Lung (tissue), 11 donors: ENCODE measurements at regions not wholly inside any gene's neighbourhood (a gene's known extent, or its start where the extent isn't known, plus 50 kb on each side); places are given as distances from the start of the nearest gene placed in this dataset.

ENCODE experiments used
- ATAC-seq: fragments of 200-7000 bp; cut with Tn5 transposase; one replicate; pipeline ENCODE4 v1.9.1; 2020; ENCODE audit warnings: moderate number of reproducible peaks; ENCODE audit not compliant: insufficient read depth, low FRiP score
- DNase-seq, 3 donors: peaks; one replicate each; pipeline ENCODE4 v3.0.0-alpha.2; 2013 to 2017
- H3K27ac ChIP-seq, 2 donors: one replicate each; pipeline ENCODE4 v1.5.1; 2013; ENCODE audit warnings: mild to moderate bottlenecking in 2 of 2, moderate library complexity in 2 of 2, control low read depth in 1 of 2, inconsistent platforms in 1 of 2, low read depth in 1 of 2, low read length in 1 of 2
- H3K27me3 ChIP-seq, 3 donors: one replicate each; pipeline ENCODE4 v1.5.1; 2013; ENCODE audit warnings: low read length in 2 of 3; ENCODE audit not compliant: control insufficient read depth in 3 of 3, insufficient read depth in 3 of 3
- H3K36me3 ChIP-seq, 4 donors: one replicate each; pipeline ENCODE4 v1.5.1; 2013; ENCODE audit warnings: low read length in 4 of 4, mild to moderate bottlenecking in 1 of 4, moderate library complexity in 1 of 4; ENCODE audit not compliant: control insufficient read depth in 4 of 4, insufficient read depth in 4 of 4
- H3K4me1 ChIP-seq, 5 donors: one replicate each; pipeline ENCODE4 v1.5.1; 2013; ENCODE audit warnings: low read length in 5 of 5, mild to moderate bottlenecking in 2 of 5, moderate library complexity in 1 of 5; ENCODE audit not compliant: control insufficient read depth in 5 of 5, insufficient read depth in 5 of 5
- H3K4me3 ChIP-seq: one replicate; pipeline ENCODE4 v1.5.1; 2013; ENCODE audit warnings: mild to moderate bottlenecking, control low read depth, moderate library complexity
- H3K9ac ChIP-seq, 2 donors: one replicate each; pipeline ENCODE4 v1.5.1; 2013; ENCODE audit warnings: low read length in 2 of 2, control low read depth in 1 of 2; ENCODE audit not compliant: insufficient read depth in 1 of 2
- H3K9me3 ChIP-seq, 4 donors: one replicate each; pipeline ENCODE4 v1.5.1; 2013; ENCODE audit warnings: low read length in 3 of 4, mild to moderate bottlenecking in 1 of 4, moderate library complexity in 1 of 4; ENCODE audit not compliant: control insufficient read depth in 4 of 4, insufficient read depth in 3 of 4
- CTCF ChIP-seq: IDR thresholded peaks from 2 replicates; pipeline ENCODE4 v1.5.1; 2012; ENCODE audit warnings: mild to moderate bottlenecking; ENCODE audit errors: control extremely low read depth, extremely low read depth
- WGBS, 2 donors: extraction: QIAGEN DNeasy Blood & Tissue Kit; methylation state at CpG; one replicate each; pipeline ENCODE4 v1.1.7; 2013; 5-methylcytosine and 5-hydroxymethylcytosine counted together
- donor health status: control.
- donor health status: control.
- donor health status: Bipolar disorder and iron deficiency.
- donor health status: healthy.
- donor health status: DM: yes; HTN: yes; CAD: no.

- Histone ChIP-seq H3K4me3 (no peak overlapping the region), H3K27ac (no peak overlapping the region), H3K27me3 (no peaks in the 10 kb centered on the region), H3K36me3 (no peaks in the 10 kb centered on the region), H3K9ac (no peak overlapping the region), H3K9me3 (no peaks in the 10 kb centered on the region), H3K4me1 (peaks cover 0 to 16% (median 4%) of the 10 kb centered on the region in 5 donors)
- TF ChIP-seq CTCF = no peak
- no peak for ATAC-seq
- DNase-seq = peak in 2 of 3 donors; percentile 39 to 53
- 77 to 87% methylated on average over 6 of the region's 6 CpGs for WGBS, 2 donors
Observed at GRCh38 chr7:81624650-81625631, 144.9 kb downstream of the HGF start.

DNA sequence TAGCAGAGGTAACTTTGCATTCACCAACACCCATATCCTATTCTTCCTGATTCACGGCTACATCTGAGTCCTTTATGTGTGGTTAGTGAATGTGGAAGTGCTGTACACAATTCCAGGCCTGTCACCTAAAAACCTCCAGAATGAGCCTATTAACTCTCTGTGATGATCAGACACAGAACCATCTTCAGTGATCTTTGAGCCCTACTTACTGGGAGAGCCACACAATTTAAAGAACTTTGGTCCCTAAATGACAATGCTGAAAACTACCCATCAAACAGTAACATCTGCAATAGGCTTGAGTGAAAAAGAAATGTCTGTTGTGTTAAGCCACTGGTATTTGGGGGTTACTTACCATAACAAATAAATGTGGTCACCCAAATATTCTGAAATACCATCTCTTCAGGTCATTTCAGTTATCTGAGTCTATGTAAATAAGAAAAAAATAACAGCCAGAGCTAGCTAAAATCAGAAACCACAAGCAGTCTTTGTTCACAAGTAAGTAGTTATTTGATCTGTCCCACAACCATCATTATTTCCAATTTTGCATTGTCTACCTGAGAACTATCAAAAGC lies 145.7 kb downstream of the HGF start:
- H3K4me1 ChIP-seq = peaks cover 0 to 16% (median 4%) of the 10 kb centered on the region in 5 donors
- H3K4me3 ChIP-seq = no peak overlapping the region
- no peak overlapping the region for H3K27ac ChIP-seq
- no peak for ATAC-seq
- 94 to 96% methylated on average over 1 of the region's 1 CpG for WGBS, 2 donors
- no peak for TF ChIP-seq CTCF
- no peak overlapping the region for H3K9ac ChIP-seq
- no peaks in the 10 kb centered on the region for H3K9me3 ChIP-seq
- H3K36me3 ChIP-seq = no peaks in the 10 kb centered on the region
- no peak for DNase-seq
- H3K27me3 ChIP-seq = no peaks in the 10 kb centered on the region

GRCh38 chr7:81623251-81623855 lies 146.5 kb downstream of the HGF start:
- no peak for TF ChIP-seq CTCF
- Histone ChIP-seq H3K4me1 (peaks cover 0 to 18% (median 4%) of the 10 kb centered on the region in 5 donors), H3K9me3 (no peaks in the 10 kb centered on the region), H3K4me3 (no peak overlapping the region), H3K36me3 (no peaks in the 10 kb centered on the region), H3K9ac (no peak overlapping the region), H3K27me3 (no peaks in the 10 kb centered on the region), H3K27ac (no peak overlapping the region)
- DNase-seq (no peak), ATAC-seq (no peak)
- 96 to 100% methylated on average over 1 of the region's 1 CpG for WGBS, 2 donors
